SK-N-SH (cell line): ENCODE measurements at regions not wholly inside any gene's neighbourhood (a gene's known extent, or its start where the extent isn't known, plus 50 kb on each side); places are given as distances from the start of the nearest gene placed in this dataset.

Source experiments
- CTCF ChIA-PET: fragments of 300-600, 350-600 bp; formaldehyde crosslinking; extraction: SDS; loops from one replicate; lab custom pipeline; 2021; lab: Yijun Ruan, JAX
- POLR2A ChIA-PET: fragments of 350-600 bp; sonication (Branson Sonifier 250); formaldehyde crosslinking; extraction: SDS; loops from one replicate; lab custom pipeline; 2020; ENCODE audit warnings: antibody characterized with exemption, inconsistent platforms; lab: Yijun Ruan, JAX
- DNase-seq: peaks from one replicate; pipeline ENCODE4 v3.0.0; 2012
- H2AFZ ChIP-seq: fragments of 200-600 bp; sonication (generic); 2 replicates; pipeline ENCODE4 v1.8.1; 2016; ENCODE audit warnings: antibody characterized with exemption, mild to moderate bottlenecking, low read depth
- H3F3A ChIP-seq: fragments of 200-600 bp; sonication (generic); replicated peaks from 2 replicates; pipeline ENCODE3; 2016; ENCODE audit warnings: antibody characterized with exemption, mild to moderate bottlenecking; ENCODE audit not compliant: insufficient read depth
- H3K27ac ChIP-seq, 2 experiments: fragments of 200-500 bp in 1 of 2; fragments of 200-600 bp in 1 of 2; sonication (Bioruptor generic) in 1 of 2; sonication (generic), shearing (Covaris generic) in 1 of 2; 2 replicates each; pipeline versions ENCODE4 v1.5.1 to v1.6.1; 2014 to 2016; ENCODE audit warnings: low read depth in 2 of 2, inconsistent platforms in 1 of 2, low read length in 1 of 2, mild to moderate bottlenecking in 1 of 2, mixed read lengths in 1 of 2
- H3K27me3 ChIP-seq: fragments of 200-600 bp; sonication (generic), shearing (Covaris generic); 2 replicates; pipeline ENCODE4 v1.6.1; 2016; ENCODE audit warnings: mixed run types; ENCODE audit not compliant: insufficient read depth
- H3K36me3 ChIP-seq, 2 experiments: fragments of 200-500 bp in 1 of 2; fragments of 200-600 bp in 1 of 2; sonication (Bioruptor generic) in 1 of 2; sonication (generic) in 1 of 2; replicated peaks in 1 of 2; 2 replicates each; pipeline versions ENCODE3 to v1.5.1; 2014 to 2016; ENCODE audit warnings: low read length in 1 of 2, mild to moderate bottlenecking in 1 of 2; ENCODE audit not compliant: insufficient read depth in 2 of 2, control insufficient read depth in 1 of 2
- H3K4me1 ChIP-seq, 2 experiments: fragments of 200-500 bp in 1 of 2; fragments of 200-600 bp in 1 of 2; sonication (Bioruptor generic) in 1 of 2; sonication (generic), shearing (Covaris generic) in 1 of 2; 2 replicates each; pipeline versions ENCODE4 v1.5.1 to v1.6.1; 2014 to 2016; ENCODE audit warnings: low read depth in 1 of 2, low read length in 1 of 2, mixed run types in 1 of 2; ENCODE audit not compliant: insufficient read depth in 2 of 2, control insufficient read depth in 1 of 2
- H3K4me2 ChIP-seq: fragments of 200-600 bp; sonication (generic), shearing (Covaris generic); 2 replicates; pipeline ENCODE4 v1.6.1; 2017; ENCODE audit warnings: mixed run types
- H3K4me3 ChIP-seq, 2 experiments: fragments of 200-500 bp in 1 of 2; fragments of 200-600 bp in 1 of 2; sonication (Bioruptor generic) in 1 of 2; sonication (generic), shearing (Covaris generic) in 1 of 2; 2 replicates each; pipeline versions ENCODE4 v1.5.1 to v1.8.1; 2014 to 2016; ENCODE audit warnings: low read depth in 2 of 2, inconsistent platforms in 1 of 2, low read length in 1 of 2, mild to moderate bottlenecking in 1 of 2, mixed read lengths in 1 of 2, moderate library complexity in 1 of 2
- H3K79me2 ChIP-seq: fragments of 200-600 bp; sonication (generic); 2 replicates; pipeline ENCODE4 v1.8.1; 2017; ENCODE audit warnings: mild to moderate bottlenecking; ENCODE audit not compliant: insufficient read depth
- H3K9ac ChIP-seq: fragments of 200-600 bp; sonication (generic); 2 replicates; pipeline ENCODE4 v1.6.1; 2017; ENCODE audit warnings: mixed run types
- H3K9me2 ChIP-seq: fragments of 200-600 bp; sonication (generic); 2 replicates; pipeline ENCODE4 v1.6.1; 2017; ENCODE audit warnings: mixed run types
- H3K9me3 ChIP-seq: fragments of 200-600 bp; sonication (generic); 2 replicates; pipeline ENCODE4 v1.6.1; 2017; ENCODE audit warnings: mixed run types, mild to moderate bottlenecking, moderate library complexity
- H4K20me1 ChIP-seq: fragments of 200-600 bp; sonication (generic); 2 replicates; pipeline ENCODE4 v1.6.1; 2017; ENCODE audit warnings: mild to moderate bottlenecking, mixed run types; ENCODE audit not compliant: insufficient read depth
- ELF1 ChIP-seq: IDR thresholded peaks from 2 replicates; pipeline ENCODE4 v1.4.0; 2012
- EZH2phosphoT487 ChIP-seq: fragments of 200-600 bp; sonication (generic); IDR thresholded peaks from 2 replicates; pipeline ENCODE4 v1.6.1; 2017; ENCODE audit warnings: low read depth, mixed run types, mild to moderate bottlenecking, antibody characterized with exemption, moderate library complexity, borderline replicate concordance
- FOSL2 ChIP-seq: IDR thresholded peaks from 2 replicates; pipeline ENCODE4 v1.4.0; 2012; ENCODE audit warnings: low read depth, mild to moderate bottlenecking, moderate library complexity, borderline replicate concordance
- FOXM1 ChIP-seq: IDR thresholded peaks from 2 replicates; pipeline ENCODE4 v1.4.0; 2012; ENCODE audit warnings: low read depth, mild to moderate bottlenecking
- GATA2 ChIP-seq: sonication (generic); formaldehyde crosslinking; IDR thresholded peaks from 2 replicates; pipeline ENCODE4 v1.5.0; 2020; ENCODE audit warnings: mild to moderate bottlenecking, missing genetic modification reagents
- JUND ChIP-seq: IDR thresholded peaks from 2 replicates; pipeline ENCODE4 v1.4.0; 2012
- MXI1 ChIP-seq: IDR thresholded peaks from 2 replicates; pipeline ENCODE4 v1.6.1; 2012; ENCODE audit warnings: mild to moderate bottlenecking, low read depth, low read length, improper control_type of control experiment
- NRF1 ChIP-seq: IDR thresholded peaks from 2 replicates; pipeline ENCODE4 v1.6.1; 2012; ENCODE audit warnings: low read depth, mild to moderate bottlenecking, low read length
- POLR2AphosphoS5 ChIP-seq: IDR thresholded peaks from 2 replicates; pipeline ENCODE4 v1.6.1; 2012; ENCODE audit warnings: low read depth, low read length
- RXRA ChIP-seq: IDR thresholded peaks from 2 replicates; pipeline ENCODE4 v1.4.0; 2012; ENCODE audit warnings: low read depth, mild to moderate bottlenecking, borderline replicate concordance
- TCF12 ChIP-seq: IDR thresholded peaks from 2 replicates; pipeline ENCODE4 v1.4.0; 2012
- TEAD4 ChIP-seq: IDR thresholded peaks from 2 replicates; pipeline ENCODE4 v1.4.0; 2012; ENCODE audit warnings: mild to moderate bottlenecking, borderline replicate concordance; ENCODE audit not compliant: insufficient read depth
- WGBS: methylation state at CpG from one replicate; pipeline ENCODE4 v1.1.6; 2017; ENCODE audit warnings: low lambda C conversion rate; 5-methylcytosine and 5-hydroxymethylcytosine counted together
- TF ChIP-seq, protein P1 (sequence below): IDR thresholded peaks from 2 replicates; pipeline ENCODE4 v1.4.0; 2012; ENCODE audit warnings: low read depth, borderline replicate concordance
- TF ChIP-seq, protein P2 (sequence below): fragments of 150-350 bp; IDR thresholded peaks from 2 replicates; pipeline ENCODE4 v1.6.1; 2016; ENCODE audit warnings: mild to moderate bottlenecking, low read depth, low read length
- TF ChIP-seq, protein P3 (sequence below): IDR thresholded peaks from 2 replicates; pipeline ENCODE4 v1.6.1; 2012; ENCODE audit warnings: mild to moderate bottlenecking, low read depth, low read length, moderate library complexity
- TF ChIP-seq, protein P4 (sequence below): fragments of 150-350 bp; IDR thresholded peaks from 2 replicates; pipeline ENCODE4 v1.6.1; 2017; ENCODE audit warnings: antibody characterized with exemption, low read length, low read depth, borderline replicate concordance
- TF ChIP-seq, protein P5 (sequence below): IDR thresholded peaks from 2 replicates; pipeline ENCODE4 v1.4.0; 2012; ENCODE audit warnings: low read depth
- TF ChIP-seq, protein P6 (sequence below): IDR thresholded peaks from 2 replicates; pipeline ENCODE4; 2012

DNA sequence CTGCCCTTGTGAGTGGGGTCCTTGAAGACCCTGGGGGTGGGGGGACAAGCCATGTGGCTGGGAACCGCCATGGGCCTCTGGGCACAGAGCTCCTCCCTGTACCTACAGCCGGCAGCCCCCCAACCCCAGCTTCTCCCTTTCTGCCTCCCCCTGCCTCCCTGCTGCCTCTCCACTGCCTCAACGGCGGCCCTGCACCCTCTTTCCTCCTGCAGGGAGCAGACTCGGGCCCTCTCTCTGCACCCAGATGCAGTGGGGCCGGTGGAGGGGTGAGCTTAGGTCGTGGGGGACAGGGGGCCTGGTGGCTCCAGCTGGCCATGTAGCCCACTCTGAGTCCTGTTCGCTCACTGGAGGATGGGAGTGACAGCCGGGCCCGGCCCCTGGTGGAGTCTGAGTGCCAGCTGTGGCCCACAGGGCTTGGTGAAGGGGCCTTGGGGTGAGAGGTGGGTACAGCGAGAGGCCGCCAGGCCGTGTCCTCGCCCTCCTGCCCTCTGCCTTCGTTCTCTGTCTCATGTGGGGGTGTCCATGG, 139.3 kb upstream of the COL5A1 start:
- Histone ChIP-seq H3K4me3 (no peak overlapping the region), H3F3A (peaks cover 12% of the 10 kb centered on the region)
- TF ChIP-seq, protein P1, sequence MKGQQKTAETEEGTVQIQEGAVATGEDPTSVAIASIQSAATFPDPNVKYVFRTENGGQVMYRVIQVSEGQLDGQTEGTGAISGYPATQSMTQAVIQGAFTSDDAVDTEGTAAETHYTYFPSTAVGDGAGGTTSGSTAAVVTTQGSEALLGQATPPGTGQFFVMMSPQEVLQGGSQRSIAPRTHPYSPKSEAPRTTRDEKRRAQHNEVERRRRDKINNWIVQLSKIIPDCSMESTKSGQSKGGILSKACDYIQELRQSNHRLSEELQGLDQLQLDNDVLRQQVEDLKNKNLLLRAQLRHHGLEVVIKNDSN, result no peak
- TF ChIP-seq FOXM1 (no peak), GATA2 (CRISPR knock-in tag) (no peak), RXRA (no peak), FOSL2 (no peak), JUND (no peak), TEAD4 (no peak), MXI1 (no peak), NRF1 (no peak), EZH2phosphoT487 (no peak), ELF1 (no peak), TCF12 (no peak), POLR2AphosphoS5 (no peak)
- TF ChIP-seq, protein P2, sequence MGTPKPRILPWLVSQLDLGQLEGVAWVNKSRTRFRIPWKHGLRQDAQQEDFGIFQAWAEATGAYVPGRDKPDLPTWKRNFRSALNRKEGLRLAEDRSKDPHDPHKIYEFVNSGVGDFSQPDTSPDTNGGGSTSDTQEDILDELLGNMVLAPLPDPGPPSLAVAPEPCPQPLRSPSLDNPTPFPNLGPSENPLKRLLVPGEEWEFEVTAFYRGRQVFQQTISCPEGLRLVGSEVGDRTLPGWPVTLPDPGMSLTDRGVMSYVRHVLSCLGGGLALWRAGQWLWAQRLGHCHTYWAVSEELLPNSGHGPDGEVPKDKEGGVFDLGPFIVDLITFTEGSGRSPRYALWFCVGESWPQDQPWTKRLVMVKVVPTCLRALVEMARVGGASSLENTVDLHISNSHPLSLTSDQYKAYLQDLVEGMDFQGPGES, result no peak
- TF ChIP-seq, protein P3, sequence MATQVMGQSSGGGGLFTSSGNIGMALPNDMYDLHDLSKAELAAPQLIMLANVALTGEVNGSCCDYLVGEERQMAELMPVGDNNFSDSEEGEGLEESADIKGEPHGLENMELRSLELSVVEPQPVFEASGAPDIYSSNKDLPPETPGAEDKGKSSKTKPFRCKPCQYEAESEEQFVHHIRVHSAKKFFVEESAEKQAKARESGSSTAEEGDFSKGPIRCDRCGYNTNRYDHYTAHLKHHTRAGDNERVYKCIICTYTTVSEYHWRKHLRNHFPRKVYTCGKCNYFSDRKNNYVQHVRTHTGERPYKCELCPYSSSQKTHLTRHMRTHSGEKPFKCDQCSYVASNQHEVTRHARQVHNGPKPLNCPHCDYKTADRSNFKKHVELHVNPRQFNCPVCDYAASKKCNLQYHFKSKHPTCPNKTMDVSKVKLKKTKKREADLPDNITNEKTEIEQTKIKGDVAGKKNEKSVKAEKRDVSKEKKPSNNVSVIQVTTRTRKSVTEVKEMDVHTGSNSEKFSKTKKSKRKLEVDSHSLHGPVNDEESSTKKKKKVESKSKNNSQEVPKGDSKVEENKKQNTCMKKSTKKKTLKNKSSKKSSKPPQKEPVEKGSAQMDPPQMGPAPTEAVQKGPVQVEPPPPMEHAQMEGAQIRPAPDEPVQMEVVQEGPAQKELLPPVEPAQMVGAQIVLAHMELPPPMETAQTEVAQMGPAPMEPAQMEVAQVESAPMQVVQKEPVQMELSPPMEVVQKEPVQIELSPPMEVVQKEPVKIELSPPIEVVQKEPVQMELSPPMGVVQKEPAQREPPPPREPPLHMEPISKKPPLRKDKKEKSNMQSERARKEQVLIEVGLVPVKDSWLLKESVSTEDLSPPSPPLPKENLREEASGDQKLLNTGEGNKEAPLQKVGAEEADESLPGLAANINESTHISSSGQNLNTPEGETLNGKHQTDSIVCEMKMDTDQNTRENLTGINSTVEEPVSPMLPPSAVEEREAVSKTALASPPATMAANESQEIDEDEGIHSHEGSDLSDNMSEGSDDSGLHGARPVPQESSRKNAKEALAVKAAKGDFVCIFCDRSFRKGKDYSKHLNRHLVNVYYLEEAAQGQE, result no peak
- TF ChIP-seq, protein P4, sequence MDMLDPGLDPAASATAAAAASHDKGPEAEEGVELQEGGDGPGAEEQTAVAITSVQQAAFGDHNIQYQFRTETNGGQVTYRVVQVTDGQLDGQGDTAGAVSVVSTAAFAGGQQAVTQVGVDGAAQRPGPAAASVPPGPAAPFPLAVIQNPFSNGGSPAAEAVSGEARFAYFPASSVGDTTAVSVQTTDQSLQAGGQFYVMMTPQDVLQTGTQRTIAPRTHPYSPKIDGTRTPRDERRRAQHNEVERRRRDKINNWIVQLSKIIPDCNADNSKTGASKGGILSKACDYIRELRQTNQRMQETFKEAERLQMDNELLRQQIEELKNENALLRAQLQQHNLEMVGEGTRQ, result no peak
- TF ChIP-seq, protein P5, sequence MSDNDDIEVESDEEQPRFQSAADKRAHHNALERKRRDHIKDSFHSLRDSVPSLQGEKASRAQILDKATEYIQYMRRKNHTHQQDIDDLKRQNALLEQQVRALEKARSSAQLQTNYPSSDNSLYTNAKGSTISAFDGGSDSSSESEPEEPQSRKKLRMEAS, result no peak
- TF ChIP-seq, protein P6, sequence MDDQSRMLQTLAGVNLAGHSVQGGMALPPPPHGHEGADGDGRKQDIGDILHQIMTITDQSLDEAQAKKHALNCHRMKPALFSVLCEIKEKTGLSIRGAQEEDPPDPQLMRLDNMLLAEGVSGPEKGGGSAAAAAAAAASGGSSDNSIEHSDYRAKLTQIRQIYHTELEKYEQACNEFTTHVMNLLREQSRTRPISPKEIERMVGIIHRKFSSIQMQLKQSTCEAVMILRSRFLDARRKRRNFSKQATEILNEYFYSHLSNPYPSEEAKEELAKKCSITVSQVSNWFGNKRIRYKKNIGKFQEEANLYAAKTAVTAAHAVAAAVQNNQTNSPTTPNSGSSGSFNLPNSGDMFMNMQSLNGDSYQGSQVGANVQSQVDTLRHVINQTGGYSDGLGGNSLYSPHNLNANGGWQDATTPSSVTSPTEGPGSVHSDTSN, result no peak
- TF ChIP-seq, all 33 proteins: peak for 0
- Histone ChIP-seq H3K9me2 (no peaks in the 10 kb centered on the region), H3K9me3 (no peaks in the 10 kb centered on the region), H3K4me1 (peaks cover 9 to 11% of the 10 kb centered on the region in 2 experiments; a peak in 3 of 4 replicates), H3K79me2 (no peaks in the 10 kb centered on the region), H3K36me3 (no peaks in the 10 kb centered on the region), H3K4me2 (peak overlapping the region; percentile 62), H2AFZ (peak overlapping the region; percentile 69), H3K27ac (peak overlapping the region in 1 of 2 experiments; percentile 88; a peak in 2 of 4 replicates), H4K20me1 (no peaks in the 10 kb centered on the region), H3K9ac (peak overlapping the region; percentile 82), H3K27me3 (no peaks in the 10 kb centered on the region; the same call in 1 of the 2 replicates)
- WGBS, result 90% methylated on average over 9 of the region's 15 CpGs
- no peak for DNase-seq
- ChIA-PET POLR2A (no interaction called here), CTCF (interaction anchor here (1.2 to 1.7 kb wide), 2 partner anchors 52 to 187 kb away, joined by 4 read pairs; no protein-coding TSS in a partner anchor)
